DND-41 (cell line): ENCODE measurements at regions not wholly inside any gene's neighbourhood (a gene's known extent, or its start where the extent isn't known, plus 50 kb on each side); places are given as distances from the start of the nearest gene placed in this dataset.

Experiments used
- ATAC-seq: fragments of 200-7000 bp; cut with Tn5 transposase; 3 replicates; pipeline ENCODE4 v1.9.1; 2021; ENCODE audit warnings: low read depth; ENCODE audit not compliant: insufficient read depth
- DNase-seq: peaks from one replicate; pipeline ENCODE4 v3.0.0-alpha.2; 2020
- H2AFZ ChIP-seq: 2 replicates; pipeline ENCODE4 v1.6.0; 2012; ENCODE audit warnings: low read depth, low read length
- H3K27ac ChIP-seq: 2 replicates; pipeline ENCODE4 v1.5.1; 2012; ENCODE audit warnings: low read length, inconsistent platforms
- H3K27me3 ChIP-seq: fragments of 200-600 bp; sonication (generic); 2 replicates; pipeline ENCODE4 v1.6.0; 2012; ENCODE audit warnings: low read length, mild to moderate bottlenecking, inconsistent platforms; ENCODE audit not compliant: insufficient read depth, poor library complexity
- H3K36me3 ChIP-seq: 2 replicates; pipeline ENCODE4 v1.5.1; 2012; ENCODE audit warnings: low read length, inconsistent platforms; ENCODE audit not compliant: insufficient read depth
- H3K4me1 ChIP-seq: 2 replicates; pipeline ENCODE4 v1.5.1; 2012; ENCODE audit warnings: mild to moderate bottlenecking, low read length; ENCODE audit not compliant: insufficient read depth
- H3K4me2 ChIP-seq: 2 replicates; pipeline ENCODE4 v1.6.0; 2012; ENCODE audit warnings: mild to moderate bottlenecking, moderate library complexity, low read length, inconsistent platforms; ENCODE audit not compliant: insufficient read depth
- H3K4me3 ChIP-seq, 2 experiments: fragments of 200-600 bp in 1 of 2; shearing (Covaris generic) in 1 of 2; 2 replicates each; pipeline ENCODE4 v1.5.1; 2012 to 2016; ENCODE audit warnings: inconsistent platforms in 2 of 2, low read length in 2 of 2, mild to moderate bottlenecking in 2 of 2, low read depth in 1 of 2, moderate library complexity in 1 of 2
- H3K79me2 ChIP-seq: 2 replicates; pipeline ENCODE4 v1.6.0; 2012; ENCODE audit warnings: low read length, inconsistent platforms; ENCODE audit not compliant: insufficient read depth
- H3K9ac ChIP-seq: 2 replicates; pipeline ENCODE4 v1.6.0; 2012; ENCODE audit warnings: low read depth, mild to moderate bottlenecking, inconsistent platforms, low read length, moderate library complexity
- H3K9me3 ChIP-seq: 2 replicates; pipeline ENCODE4 v1.5.1; 2012; ENCODE audit warnings: low read length, moderate library complexity, mild to moderate bottlenecking, inconsistent platforms; ENCODE audit not compliant: insufficient read depth, severe bottlenecking
- H4K20me1 ChIP-seq: 2 replicates; pipeline ENCODE4 v1.6.0; 2012; ENCODE audit warnings: low read length; ENCODE audit not compliant: insufficient read depth
- EZH2 ChIP-seq: IDR thresholded peaks from 3 replicates; pipeline ENCODE4 v1.6.1; 2012; ENCODE audit warnings: borderline replicate concordance, low read depth, mild to moderate bottlenecking, moderate library complexity, low read length, inconsistent platforms; ENCODE audit not compliant: severe bottlenecking
- TF ChIP-seq, protein P1 (sequence below): IDR thresholded peaks from 2 replicates; pipeline ENCODE4 v1.5.1; 2012; ENCODE audit warnings: borderline replicate concordance, low read length, moderate library complexity, mild to moderate bottlenecking; ENCODE audit not compliant: poor library complexity, severe bottlenecking; ENCODE audit errors: extremely low read depth

DNA sequence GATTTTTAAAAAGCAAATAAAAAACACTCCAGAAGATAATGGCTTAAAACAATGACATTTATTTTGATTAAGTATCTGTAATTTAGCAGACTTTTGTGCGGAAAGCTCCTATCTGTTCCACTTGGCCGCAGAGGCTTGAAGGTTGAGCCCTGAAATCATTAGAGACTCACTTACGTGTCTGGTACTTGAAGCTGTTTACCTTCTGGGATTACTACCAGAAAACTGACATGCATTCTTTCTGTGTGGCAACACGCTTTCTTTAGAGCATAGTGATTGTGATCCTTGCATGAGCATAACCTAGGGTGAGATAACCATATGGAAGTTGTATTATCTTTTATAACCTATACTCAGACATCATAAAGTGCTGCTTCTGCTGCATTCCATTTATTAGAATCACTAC, 298.5 kb downstream of the SI start:
- Histone ChIP-seq H3K27ac (no peak overlapping the region), H4K20me1 (no peaks in the 10 kb centered on the region), H3K27me3 (no peaks in the 10 kb centered on the region), H3K4me1 (no peaks in the 10 kb centered on the region), H3K9me3 (no peaks in the 10 kb centered on the region), H3K4me2 (no peak overlapping the region), H3K9ac (no peak overlapping the region), H3K79me2 (no peaks in the 10 kb centered on the region), H3K4me3 (no peak overlapping the region), H2AFZ (no peak overlapping the region), H3K36me3 (no peaks in the 10 kb centered on the region)
- DNase-seq (no peak), ATAC-seq (no peak)
- no peak for TF ChIP-seq EZH2
- TF ChIP-seq, protein P1, sequence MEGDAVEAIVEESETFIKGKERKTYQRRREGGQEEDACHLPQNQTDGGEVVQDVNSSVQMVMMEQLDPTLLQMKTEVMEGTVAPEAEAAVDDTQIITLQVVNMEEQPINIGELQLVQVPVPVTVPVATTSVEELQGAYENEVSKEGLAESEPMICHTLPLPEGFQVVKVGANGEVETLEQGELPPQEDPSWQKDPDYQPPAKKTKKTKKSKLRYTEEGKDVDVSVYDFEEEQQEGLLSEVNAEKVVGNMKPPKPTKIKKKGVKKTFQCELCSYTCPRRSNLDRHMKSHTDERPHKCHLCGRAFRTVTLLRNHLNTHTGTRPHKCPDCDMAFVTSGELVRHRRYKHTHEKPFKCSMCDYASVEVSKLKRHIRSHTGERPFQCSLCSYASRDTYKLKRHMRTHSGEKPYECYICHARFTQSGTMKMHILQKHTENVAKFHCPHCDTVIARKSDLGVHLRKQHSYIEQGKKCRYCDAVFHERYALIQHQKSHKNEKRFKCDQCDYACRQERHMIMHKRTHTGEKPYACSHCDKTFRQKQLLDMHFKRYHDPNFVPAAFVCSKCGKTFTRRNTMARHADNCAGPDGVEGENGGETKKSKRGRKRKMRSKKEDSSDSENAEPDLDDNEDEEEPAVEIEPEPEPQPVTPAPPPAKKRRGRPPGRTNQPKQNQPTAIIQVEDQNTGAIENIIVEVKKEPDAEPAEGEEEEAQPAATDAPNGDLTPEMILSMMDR: no peak

DNA sequence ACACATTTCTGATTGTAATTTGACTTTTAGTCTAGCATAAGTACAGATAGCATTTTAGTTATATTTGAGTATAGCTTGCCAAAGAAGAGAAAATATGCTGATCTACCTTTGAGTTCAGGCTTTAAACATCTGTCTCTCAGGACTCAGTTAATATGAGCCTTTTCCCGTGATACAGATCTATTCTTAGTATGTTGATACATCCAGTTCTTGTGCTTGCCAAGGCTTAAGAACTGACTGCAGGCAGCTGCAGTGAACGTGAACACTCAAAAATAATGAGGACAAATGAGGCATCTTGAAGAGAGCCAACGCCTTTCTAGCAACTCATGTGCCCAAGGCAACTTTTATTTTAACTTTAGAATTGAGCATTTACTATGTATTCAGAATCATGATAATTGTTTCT, 325.5 kb downstream of the SI start:
- no peak overlapping the region for H3K4me3 ChIP-seq
- H3K4me1 ChIP-seq: no peaks in the 10 kb centered on the region
- H3K36me3 ChIP-seq: no peaks in the 10 kb centered on the region
- H3K9ac ChIP-seq: no peak overlapping the region
- no peak overlapping the region for H2AFZ ChIP-seq
- no peak overlapping the region for H3K4me2 ChIP-seq
- no peak for ATAC-seq
- no peak overlapping the region for H3K27ac ChIP-seq
- TF ChIP-seq, protein P1: no peak
- no peak for TF ChIP-seq EZH2
- no peaks in the 10 kb centered on the region for H4K20me1 ChIP-seq
- no peaks in the 10 kb centered on the region for H3K79me2 ChIP-seq
- H3K27me3 ChIP-seq: no peaks in the 10 kb centered on the region
- no peaks in the 10 kb centered on the region for H3K9me3 ChIP-seq
- DNase-seq: no peak

DNA sequence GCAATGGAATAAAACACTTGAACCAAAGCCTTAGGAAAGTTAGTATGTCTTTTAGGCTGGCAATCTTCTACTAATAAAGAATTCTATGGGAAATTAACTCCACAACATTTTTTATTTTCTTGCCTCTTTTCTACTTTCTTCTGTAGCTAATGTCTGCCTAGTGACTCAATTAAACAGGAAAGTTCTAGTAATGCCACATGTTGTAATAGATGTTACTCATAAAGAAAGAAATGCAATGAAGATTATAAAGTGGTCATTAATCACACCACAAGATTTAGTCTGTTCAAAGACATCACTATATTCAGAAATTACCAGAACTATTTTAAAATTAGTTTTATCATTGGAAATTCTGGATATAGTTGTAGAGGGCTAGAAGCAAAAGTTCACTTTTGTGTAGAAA, 329.7 kb downstream of the SI start:
- H3K9ac ChIP-seq: no peak overlapping the region
- no peaks in the 10 kb centered on the region for H3K36me3 ChIP-seq
- H4K20me1 ChIP-seq: no peaks in the 10 kb centered on the region
- no peak overlapping the region for H2AFZ ChIP-seq
- H3K4me2 ChIP-seq: no peak overlapping the region
- no peaks in the 10 kb centered on the region for H3K79me2 ChIP-seq
- TF ChIP-seq, protein P1: no peak
- TF ChIP-seq EZH2: no peak
- DNase-seq: no peak
- H3K27me3 ChIP-seq: no peaks in the 10 kb centered on the region
- H3K27ac ChIP-seq: no peak overlapping the region
- no peaks in the 10 kb centered on the region for H3K4me1 ChIP-seq
- ATAC-seq: no peak
- H3K9me3 ChIP-seq: no peaks in the 10 kb centered on the region
- no peak overlapping the region for H3K4me3 ChIP-seq

- Histone ChIP-seq H3K4me2 (no peak overlapping the region), H2AFZ (no peak overlapping the region), H3K27ac (no peak overlapping the region), H3K36me3 (no peaks in the 10 kb centered on the region), H3K9ac (no peak overlapping the region), H4K20me1 (no peaks in the 10 kb centered on the region), H3K79me2 (no peaks in the 10 kb centered on the region), H3K4me3 (no peak overlapping the region), H3K9me3 (no peaks in the 10 kb centered on the region), H3K27me3 (no peaks in the 10 kb centered on the region), H3K4me1 (no peaks in the 10 kb centered on the region)
- no peak for ATAC-seq
- TF ChIP-seq EZH2: no peak
- TF ChIP-seq, protein P1: no peak
- DNase-seq: no peak
These were observed 336.4 kb downstream of the SI start for GRCh38 chr3:164741869-164742268.
